Panc1 (cell line): ENCODE measurements at regions not wholly inside any gene's neighbourhood (a gene's known extent, or its start where the extent isn't known, plus 50 kb on each side); places are given as distances from the start of the nearest gene placed in this dataset.

Experiments
- POLR2AphosphoS5 ChIP-seq: IDR thresholded peaks from 2 replicates; pipeline ENCODE4 v1.6.1; 2012; ENCODE audit warnings: mild to moderate bottlenecking, low read depth, low read length, moderate library complexity
- REST ChIP-seq, 2 experiments: IDR thresholded peaks; 2 replicates each; pipeline ENCODE4 v1.6.1; 2011 to 2012; ENCODE audit warnings: low read depth in 2 of 2, control low read depth in 1 of 2, low read length in 1 of 2, mild to moderate bottlenecking in 1 of 2, moderate library complexity in 1 of 2; ENCODE audit not compliant: insufficient read depth in 1 of 2
- TF ChIP-seq, protein P1 (sequence below): fragments of 450-650 bp; IDR thresholded peaks from 2 replicates; pipeline ENCODE4 v1.5.1; 2017; ENCODE audit warnings: mild to moderate bottlenecking

DNA sequence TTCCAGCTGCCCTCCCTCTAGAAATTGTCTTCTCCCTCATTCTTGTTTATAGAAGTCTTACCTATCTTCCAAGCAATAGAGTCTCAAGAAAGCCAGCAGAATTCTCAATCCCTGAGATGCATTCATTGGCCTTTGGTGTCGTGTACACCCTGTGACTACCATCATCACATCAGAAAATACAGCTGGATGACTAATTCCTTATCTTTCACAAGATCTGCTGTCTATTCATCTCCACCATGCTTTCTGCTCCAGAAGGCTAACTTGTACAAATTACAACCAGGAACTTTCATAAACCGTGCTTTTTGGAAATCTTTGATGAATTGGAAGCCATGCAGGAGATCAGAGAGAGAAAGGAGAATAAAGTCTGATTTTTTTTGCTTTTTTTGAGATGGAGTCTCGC is 1062.9 kb upstream of the GHITM start:
- TF ChIP-seq, protein P1, sequence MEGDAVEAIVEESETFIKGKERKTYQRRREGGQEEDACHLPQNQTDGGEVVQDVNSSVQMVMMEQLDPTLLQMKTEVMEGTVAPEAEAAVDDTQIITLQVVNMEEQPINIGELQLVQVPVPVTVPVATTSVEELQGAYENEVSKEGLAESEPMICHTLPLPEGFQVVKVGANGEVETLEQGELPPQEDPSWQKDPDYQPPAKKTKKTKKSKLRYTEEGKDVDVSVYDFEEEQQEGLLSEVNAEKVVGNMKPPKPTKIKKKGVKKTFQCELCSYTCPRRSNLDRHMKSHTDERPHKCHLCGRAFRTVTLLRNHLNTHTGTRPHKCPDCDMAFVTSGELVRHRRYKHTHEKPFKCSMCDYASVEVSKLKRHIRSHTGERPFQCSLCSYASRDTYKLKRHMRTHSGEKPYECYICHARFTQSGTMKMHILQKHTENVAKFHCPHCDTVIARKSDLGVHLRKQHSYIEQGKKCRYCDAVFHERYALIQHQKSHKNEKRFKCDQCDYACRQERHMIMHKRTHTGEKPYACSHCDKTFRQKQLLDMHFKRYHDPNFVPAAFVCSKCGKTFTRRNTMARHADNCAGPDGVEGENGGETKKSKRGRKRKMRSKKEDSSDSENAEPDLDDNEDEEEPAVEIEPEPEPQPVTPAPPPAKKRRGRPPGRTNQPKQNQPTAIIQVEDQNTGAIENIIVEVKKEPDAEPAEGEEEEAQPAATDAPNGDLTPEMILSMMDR = no peak
- TF ChIP-seq POLR2AphosphoS5 (no peak), REST (IDR thresholded peaks at IDR 0.05; ENCODE audit: insufficient read depth in 1 of 2, low read depth in 2 of 2, low read length in 1 of 2) (no peak)
